ENCODE measurements at regions not wholly inside any gene's neighbourhood (a gene's known extent, or its start where the extent isn't known, plus 50 kb on each side); places are given as distances from the start of the nearest gene placed in this dataset.

GRCh38 chr19:31988256-31988655 lies 357.2 kb upstream of the ZNF507 start:
- TF ChIP-seq CTCF (IDR thresholded peaks at IDR 0.05; ENCODE audit: control insufficient read depth, insufficient read depth, low read depth, low read length, missing control alignments): no peak
- no peak overlapping the region for H3K4me3 ChIP-seq (ENCODE audit: control insufficient read depth, low read depth, low read length)
- DNase-seq (ENCODE audit: low read depth): no peak

- no peak overlapping the region for H3K4me3 ChIP-seq (ENCODE audit: control insufficient read depth, low read depth, low read length)
- no peak for TF ChIP-seq CTCF (IDR thresholded peaks at IDR 0.05; ENCODE audit: control insufficient read depth, insufficient read depth, low read depth, low read length, missing control alignments)
- DNase-seq (ENCODE audit: low read depth): no peak
Observed at GRCh38 chr19:31991984-31992655, 353.3 kb upstream of the ZNF507 start.

- no peak overlapping the region for H3K4me3 ChIP-seq (ENCODE audit: control insufficient read depth, low read depth, low read length)
- no peak for TF ChIP-seq CTCF (IDR thresholded peaks at IDR 0.05; ENCODE audit: control insufficient read depth, insufficient read depth, low read depth, low read length, missing control alignments)
- no peak for DNase-seq (ENCODE audit: low read depth)
Observed at GRCh38 chr19:31992750-31993149, 352.7 kb upstream of the ZNF507 start.

- no peak overlapping the region for H3K4me3 ChIP-seq (ENCODE audit: control insufficient read depth, low read depth, low read length)
- no peak for TF ChIP-seq CTCF (IDR thresholded peaks at IDR 0.05; ENCODE audit: control insufficient read depth, insufficient read depth, low read depth, low read length, missing control alignments)
- DNase-seq (ENCODE audit: low read depth): no peak
Observed at GRCh38 chr19:31995546-31995945, 349.9 kb upstream of the ZNF507 start.

- H3K4me3 ChIP-seq (ENCODE audit: control insufficient read depth, low read depth, low read length): no peak overlapping the region
- no peak for DNase-seq (ENCODE audit: low read depth)
- no peak for TF ChIP-seq CTCF (IDR thresholded peaks at IDR 0.05; ENCODE audit: control insufficient read depth, insufficient read depth, low read depth, low read length, missing control alignments)
Observed at GRCh38 chr19:32010071-32010470, 335.3 kb upstream of the ZNF507 start.

GRCh38 chr19:32012206-32012605 lies 333.2 kb upstream of the ZNF507 start:
- no peak overlapping the region for H3K4me3 ChIP-seq (ENCODE audit: control insufficient read depth, low read depth, low read length)
- no peak for TF ChIP-seq CTCF (IDR thresholded peaks at IDR 0.05; ENCODE audit: control insufficient read depth, insufficient read depth, low read depth, low read length, missing control alignments)
- DNase-seq (ENCODE audit: low read depth): no peak

All from AG09309 (cell line).